RWPE2 (cell line): ENCODE measurements at regions not wholly inside any gene's neighbourhood (a gene's known extent, or its start where the extent isn't known, plus 50 kb on each side); places are given as distances from the start of the nearest gene placed in this dataset.

Experiments
- ATAC-seq: fragments of 200-7000 bp; cut with Tn5 transposase; 3 replicates; pipeline ENCODE4 v1.9.1; 2021; ENCODE audit warnings: low read depth
- DNase-seq: peaks from one replicate; pipeline ENCODE4 v3.0.0-alpha.2; 2020; ENCODE audit warnings: low spot score
- H3K27ac ChIP-seq: fragments of 450-650 bp; 2 replicates; pipeline ENCODE4 v1.5.1; 2017; ENCODE audit warnings: mild to moderate bottlenecking; ENCODE audit not compliant: poor library complexity, severe bottlenecking
- H3K27me3 ChIP-seq: fragments of 250-450 bp; sonication (Bioruptor Pico); 2 replicates; pipeline ENCODE4 v1.5.1; 2021; ENCODE audit warnings: mild to moderate bottlenecking, moderate library complexity; ENCODE audit not compliant: insufficient read depth, poor library complexity, severe bottlenecking
- H3K36me3 ChIP-seq: fragments of 250-450 bp; sonication (Bioruptor Pico); 2 replicates; pipeline ENCODE4 v1.5.1; 2020; ENCODE audit warnings: low read depth, mild to moderate bottlenecking, moderate library complexity
- H3K4me1 ChIP-seq: fragments of 250-450 bp; sonication (Bioruptor Pico); 2 replicates; pipeline ENCODE4 v1.5.1; 2021; ENCODE audit warnings: mild to moderate bottlenecking, moderate library complexity; ENCODE audit not compliant: insufficient read depth, poor library complexity, severe bottlenecking
- H3K4me3 ChIP-seq: fragments of 250-450 bp; sonication (Bioruptor Pico); 2 replicates; pipeline ENCODE4 v1.5.1; 2021; ENCODE audit warnings: mild to moderate bottlenecking, moderate library complexity; ENCODE audit not compliant: severe bottlenecking
- H3K9me3 ChIP-seq: fragments of 250-450 bp; sonication (Bioruptor Pico); 2 replicates; pipeline ENCODE4 v1.5.1; 2021; ENCODE audit warnings: mild to moderate bottlenecking, moderate library complexity; ENCODE audit not compliant: severe bottlenecking
- CTCF ChIP-seq: fragments of 450-650 bp; IDR thresholded peaks from one replicate; pipeline ENCODE4 v1.5.1; 2017; ENCODE audit warnings: mild to moderate bottlenecking, moderate library complexity; ENCODE audit not compliant: poor library complexity, severe bottlenecking

GRCh38 chr21:26377111-26377694 lies 195.9 kb downstream of the CYYR1 start:
- Histone ChIP-seq H3K27ac (no peak overlapping the region), H3K4me1 (peaks cover 3% of the 10 kb centered on the region), H3K36me3 (no peaks in the 10 kb centered on the region), H3K9me3 (no peaks in the 10 kb centered on the region), H3K4me3 (no peak overlapping the region), H3K27me3 (no peaks in the 10 kb centered on the region)
- DNase-seq, result no peak
- no peak for TF ChIP-seq CTCF
- ATAC-seq, result peak; percentile 31; the same call in 1 of the 3 replicates

- Histone ChIP-seq H3K4me1 (peaks cover 3% of the 10 kb centered on the region), H3K27me3 (no peaks in the 10 kb centered on the region), H3K9me3 (no peaks in the 10 kb centered on the region), H3K36me3 (no peaks in the 10 kb centered on the region), H3K4me3 (no peak overlapping the region), H3K27ac (no peak overlapping the region)
- ATAC-seq (no peak), DNase-seq (no peak)
- TF ChIP-seq CTCF, result no peak
These were observed 198.3 kb downstream of the CYYR1 start for GRCh38 chr21:26374817-26375216.

- Histone ChIP-seq H3K9me3 (no peaks in the 10 kb centered on the region), H3K4me3 (no peak overlapping the region), H3K36me3 (no peaks in the 10 kb centered on the region), H3K4me1 (no peaks in the 10 kb centered on the region), H3K27ac (no peak overlapping the region), H3K27me3 (no peaks in the 10 kb centered on the region)
- DNase-seq (no peak), ATAC-seq (no peak)
- TF ChIP-seq CTCF, result no peak
These were observed 198.2 kb upstream of the APP start for GRCh38 chr21:26368591-26369320.

- no peak for TF ChIP-seq CTCF
- DNase-seq (no peak), ATAC-seq (peak; percentile 80)
- no peaks in the 10 kb centered on the region for H3K27me3 ChIP-seq
- no peaks in the 10 kb centered on the region for H3K36me3 ChIP-seq
- no peak overlapping the region for H3K27ac ChIP-seq
- H3K4me3 ChIP-seq, result no peak overlapping the region
- no peaks in the 10 kb centered on the region for H3K9me3 ChIP-seq
- H3K4me1 ChIP-seq, result no peaks in the 10 kb centered on the region
These were observed 196.2 kb upstream of the APP start for GRCh38 chr21:26366781-26367180.

GRCh38 chr21:26365849-26366248 lies 195.3 kb upstream of the APP start:
- H3K9me3 ChIP-seq, result no peaks in the 10 kb centered on the region
- no peaks in the 10 kb centered on the region for H3K27me3 ChIP-seq
- H3K27ac ChIP-seq, result no peak overlapping the region
- ATAC-seq, result 0 out of 3 replicates have a peak, but pooled peaks have one; percentile 40
- no peaks in the 10 kb centered on the region for H3K36me3 ChIP-seq
- DNase-seq, result no peak
- TF ChIP-seq CTCF, result no peak
- H3K4me3 ChIP-seq, result no peak overlapping the region
- H3K4me1 ChIP-seq, result no peaks in the 10 kb centered on the region
